ENCODE measurements at regions not wholly inside any gene's neighbourhood (a gene's known extent, or its start where the extent isn't known, plus 50 kb on each side); places are given as distances from the start of the nearest gene placed in this dataset.
A peak's percentile ranks its signal among the peaks of the same experiment; 100 is the strongest.

DNA sequence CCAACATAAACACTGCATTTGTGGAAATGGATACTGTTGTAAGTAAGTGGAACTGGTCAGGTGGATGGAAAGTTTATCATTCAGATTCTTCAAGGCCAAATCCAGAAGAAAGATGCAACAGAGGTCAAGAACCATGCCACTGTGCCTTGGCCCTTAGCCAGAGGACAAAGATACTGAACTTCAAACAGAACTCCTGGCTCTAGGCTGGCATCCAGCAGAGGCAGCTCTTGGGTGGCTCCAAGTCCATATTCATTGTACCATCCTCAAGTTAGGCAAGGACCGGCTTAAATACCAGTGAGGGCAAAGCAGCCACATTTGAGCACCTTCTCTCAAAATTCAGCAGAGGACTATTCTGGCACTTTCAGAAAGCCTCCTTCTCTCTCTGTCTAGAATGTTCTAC is 53.2 kb downstream of the DNAAF9 start:
- no peak for DNase-seq (ENCODE audit: low spot score)

DNA sequence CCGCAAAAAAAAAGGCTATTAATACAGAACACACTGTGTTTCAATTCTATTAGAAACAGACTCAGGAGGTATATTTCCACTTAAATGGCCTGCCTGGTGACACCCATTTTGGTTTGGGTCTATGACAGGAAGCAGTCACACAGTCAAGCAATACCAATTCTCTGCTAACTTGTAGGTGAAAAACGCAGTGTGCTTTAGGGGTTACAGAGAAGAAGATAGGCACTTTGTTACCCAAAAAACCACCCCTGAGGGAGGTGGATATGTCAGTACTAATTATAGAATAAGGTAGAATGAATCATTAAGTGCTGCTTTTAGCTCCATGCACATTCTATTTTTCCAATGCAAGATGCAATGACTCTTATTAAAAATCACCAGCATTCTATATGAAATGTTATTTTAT is 53.8 kb downstream of the DNAAF9 start:
- DNase-seq (ENCODE audit: low spot score), result no peak

DNA sequence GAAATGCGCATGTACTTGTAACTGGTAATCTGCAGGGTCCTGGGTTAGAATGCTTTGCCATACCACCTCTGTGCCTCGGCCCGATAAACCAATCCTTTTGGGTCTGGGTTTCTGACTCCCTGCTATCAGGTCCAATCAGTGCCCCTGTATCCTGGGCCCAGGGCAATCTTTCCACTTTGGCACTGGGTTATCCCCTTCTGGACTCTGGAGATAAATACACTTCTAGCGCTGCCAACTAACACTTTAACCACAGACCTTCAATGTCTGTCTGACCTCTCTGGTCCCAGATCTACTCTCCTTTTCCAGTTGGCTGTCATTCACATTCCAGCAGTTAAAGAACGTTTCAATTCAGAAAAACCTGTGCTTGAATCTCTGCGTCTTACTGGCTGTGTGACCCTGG is 55.3 kb downstream of the DNAAF9 start:
- no peak for DNase-seq (ENCODE audit: low spot score)

DNA sequence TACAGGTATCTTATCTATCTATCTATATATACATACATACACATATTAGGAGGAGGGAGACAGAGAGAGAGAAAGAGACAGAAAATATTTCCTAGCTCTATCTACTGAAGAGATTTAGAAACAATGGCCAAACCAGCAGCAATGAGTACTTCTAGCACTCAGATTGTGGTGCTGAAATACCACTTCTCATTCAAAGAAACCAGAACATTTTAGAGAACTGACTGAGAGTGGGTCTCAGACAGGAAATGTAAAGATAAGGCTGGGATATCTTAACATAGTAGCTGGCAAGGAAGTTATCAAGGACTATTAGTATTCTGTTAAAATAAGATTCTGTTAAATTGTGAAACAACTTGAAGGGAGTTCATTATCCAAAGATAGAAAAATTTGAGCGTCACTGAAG is 57.0 kb downstream of the DNAAF9 start:
- no peak for DNase-seq (ENCODE audit: low spot score)

DNA sequence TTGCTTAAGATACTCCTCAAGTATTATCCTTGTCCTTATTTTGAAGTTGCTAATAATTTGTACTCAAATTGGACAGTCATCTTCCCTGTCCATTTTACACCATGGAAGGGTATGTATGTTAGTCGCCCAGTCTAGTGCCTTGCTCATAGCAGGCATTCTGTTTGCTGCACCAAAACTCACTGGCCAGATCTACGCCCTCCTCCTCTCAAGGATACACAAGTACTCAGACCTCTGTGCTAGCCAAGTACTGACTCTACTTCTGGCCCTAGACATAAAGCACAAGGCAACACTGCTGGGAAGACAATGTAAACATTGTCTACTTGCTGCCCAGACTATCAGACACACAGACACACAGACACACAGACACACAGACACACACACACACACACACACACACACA is 57.7 kb downstream of the DNAAF9 start:
- no peak for DNase-seq (ENCODE audit: low spot score)

DNA sequence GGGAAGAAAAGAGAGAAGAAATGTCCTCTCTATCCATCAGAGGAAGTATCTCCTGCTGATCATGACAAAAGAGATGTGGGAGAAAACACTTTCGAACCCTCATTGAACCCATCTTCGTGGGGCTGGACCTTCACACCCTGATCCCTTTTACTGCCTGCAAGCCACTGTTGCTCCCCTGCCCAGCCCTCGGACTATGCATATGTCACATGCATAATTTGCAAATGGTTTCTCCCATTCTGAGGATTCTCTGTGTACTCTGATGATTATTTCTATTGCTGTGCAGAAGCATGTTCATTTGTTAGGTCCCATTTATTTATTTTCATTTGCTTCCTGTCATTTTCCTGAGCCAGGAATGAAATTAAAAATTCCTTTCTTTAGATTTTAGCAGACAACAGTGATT is 64.7 kb downstream of the DNAAF9 start:
- no peak for DNase-seq (ENCODE audit: low spot score)

DNA sequence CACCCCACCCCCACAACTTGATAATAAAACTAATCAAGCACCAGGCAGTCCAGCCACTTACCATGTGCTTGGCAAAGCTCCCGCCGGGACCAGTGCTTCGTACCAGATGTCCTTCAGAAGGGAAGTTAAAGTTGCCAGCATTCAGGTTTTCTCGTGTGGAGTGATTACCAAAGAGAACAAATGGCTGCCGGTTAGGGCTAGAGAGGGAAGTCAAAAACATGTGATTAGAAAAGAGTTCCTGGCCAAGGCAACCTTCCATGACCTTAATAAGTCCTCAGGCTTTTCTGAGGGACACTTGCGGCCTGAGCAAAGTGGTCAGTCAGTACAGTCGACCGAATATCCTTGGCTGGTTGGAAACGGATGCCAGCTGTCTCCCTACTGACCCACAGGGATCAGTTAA is 67.0 kb downstream of the DNAAF9 start:
- peak; percentile 68 for DNase-seq (ENCODE audit: low spot score)

DNA sequence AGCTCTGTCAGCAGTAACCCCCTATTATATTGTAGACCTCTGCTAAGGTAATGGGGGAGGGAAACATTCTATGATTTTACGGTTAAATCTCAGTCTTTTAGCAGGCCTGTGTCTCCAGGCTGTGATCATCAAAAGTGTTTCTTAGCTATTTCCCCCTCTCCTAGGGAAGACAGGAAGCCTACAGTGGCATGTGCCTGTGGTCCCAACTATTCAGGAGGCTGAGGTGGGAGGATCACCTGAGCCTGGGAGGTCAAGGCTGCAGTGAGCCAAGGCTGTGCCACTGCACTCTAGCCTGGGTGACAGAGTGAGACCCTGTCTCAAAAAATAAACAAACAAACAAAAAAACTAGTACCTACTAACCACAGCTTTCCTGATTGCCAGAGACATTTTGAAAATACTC is 67.9 kb downstream of the DNAAF9 start:
- DNase-seq (ENCODE audit: low spot score), result no peak

DNA sequence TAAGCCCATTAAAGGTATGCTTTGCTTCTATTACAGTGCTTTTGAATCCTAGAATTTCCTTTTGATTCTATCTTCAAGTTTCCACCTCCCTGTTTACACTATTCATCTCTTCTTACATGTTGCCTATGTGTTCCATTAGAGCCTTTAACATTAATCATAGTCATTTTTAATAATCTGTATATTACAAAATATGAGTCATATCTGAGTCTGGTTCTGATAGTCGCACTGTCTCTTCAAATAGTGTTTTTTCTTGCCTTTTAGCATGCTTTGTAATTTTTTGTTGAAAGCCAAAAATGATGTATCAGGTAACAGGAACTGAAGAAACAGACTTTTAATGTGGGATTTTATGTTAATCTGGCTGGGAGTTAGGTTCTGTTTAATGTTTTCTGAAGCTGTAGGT is 68.4 kb downstream of the DNAAF9 start:
- DNase-seq (ENCODE audit: low spot score), result no peak

DNA sequence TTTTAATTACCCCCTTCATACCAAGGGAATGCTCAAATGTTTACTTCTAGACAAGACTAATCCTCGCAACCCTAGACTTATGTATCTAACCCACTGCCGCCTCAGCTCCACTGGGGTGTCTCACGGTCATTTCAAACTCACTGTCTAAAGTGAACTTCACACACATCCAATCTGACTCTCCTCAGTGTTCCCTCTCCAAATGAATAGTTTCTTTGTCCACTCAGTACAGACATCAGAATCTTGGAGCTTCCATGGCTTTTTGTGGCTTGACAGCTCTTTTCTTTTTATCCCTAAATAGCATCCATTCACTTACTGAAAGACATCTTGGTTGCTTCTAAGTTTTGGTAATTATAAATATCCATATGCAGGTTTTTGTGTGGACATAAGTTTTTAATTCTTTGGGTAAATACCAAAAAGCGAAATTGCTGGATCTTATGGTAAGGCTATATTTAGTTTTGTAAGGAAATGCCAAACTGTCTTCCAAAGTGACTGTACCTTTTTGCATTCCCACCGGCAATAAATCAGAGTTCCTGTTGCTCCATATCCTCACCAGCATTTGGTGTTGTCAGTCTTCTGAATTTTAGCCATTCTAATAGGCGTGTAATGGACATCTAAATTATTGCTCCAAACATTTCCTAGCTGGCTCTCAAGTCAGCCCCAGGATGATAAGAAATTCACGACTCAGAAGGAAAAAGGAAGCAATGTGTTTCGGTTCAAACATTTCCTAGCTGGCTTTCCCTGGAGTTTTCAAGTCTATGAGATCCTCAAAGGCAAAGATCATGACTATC is 73.1 kb downstream of the DNAAF9 start:
- DNase-seq (ENCODE audit: low spot score), result no peak

DNA sequence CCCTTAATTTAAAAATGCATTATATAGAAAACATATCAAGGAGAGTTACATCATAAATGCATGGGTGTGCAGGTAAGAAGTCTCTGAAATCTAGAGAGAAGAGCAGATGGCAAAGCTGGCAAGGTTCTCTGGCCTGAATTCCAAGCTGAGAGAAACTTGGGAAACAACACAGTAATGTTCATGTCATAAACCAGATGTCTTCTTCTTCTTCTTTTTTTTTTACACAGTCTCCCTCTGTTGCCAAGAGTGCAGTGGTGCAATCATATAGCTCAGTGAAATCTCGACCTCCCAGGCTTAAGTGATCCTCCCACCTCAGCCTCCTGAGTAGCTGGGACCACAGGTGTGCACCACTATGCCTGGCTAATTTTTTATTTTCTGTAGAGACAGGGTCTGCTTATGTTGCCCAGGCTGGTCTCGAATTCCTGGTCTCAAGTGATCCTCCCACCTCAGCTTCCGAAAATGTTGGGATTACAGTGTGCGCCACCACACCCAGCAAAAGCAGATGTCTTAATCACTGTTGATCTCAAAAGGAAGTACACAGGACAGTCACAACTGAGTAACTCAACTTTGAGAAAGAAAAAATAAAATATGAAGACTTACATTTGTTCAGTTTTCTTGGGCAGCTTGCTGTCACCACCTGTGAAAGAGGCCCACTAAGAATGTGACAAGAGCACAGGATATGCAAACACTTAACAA is 77.3 kb downstream of the DNAAF9 start:
- DNase-seq (ENCODE audit: low spot score), result peak; percentile 82

DNA sequence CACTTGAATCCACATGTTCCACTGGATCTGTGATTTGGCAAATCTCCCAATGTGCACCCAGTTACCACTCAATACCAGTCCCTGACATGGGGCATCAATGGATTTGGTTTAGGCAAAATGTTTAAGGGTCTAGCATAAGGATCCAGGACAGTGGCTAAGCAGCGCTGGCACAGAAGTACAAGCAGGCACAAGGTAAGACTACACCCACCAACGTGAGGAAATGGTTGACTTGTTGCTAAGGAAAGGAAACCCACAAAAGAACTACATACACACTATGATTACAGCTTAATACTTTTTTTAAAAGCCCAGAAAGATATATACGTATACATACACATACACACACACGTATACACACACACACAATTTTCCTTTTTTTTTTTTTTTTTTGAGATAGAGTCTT is 79.0 kb downstream of the DNAAF9 start:
- no peak for DNase-seq (ENCODE audit: low spot score)

DNA sequence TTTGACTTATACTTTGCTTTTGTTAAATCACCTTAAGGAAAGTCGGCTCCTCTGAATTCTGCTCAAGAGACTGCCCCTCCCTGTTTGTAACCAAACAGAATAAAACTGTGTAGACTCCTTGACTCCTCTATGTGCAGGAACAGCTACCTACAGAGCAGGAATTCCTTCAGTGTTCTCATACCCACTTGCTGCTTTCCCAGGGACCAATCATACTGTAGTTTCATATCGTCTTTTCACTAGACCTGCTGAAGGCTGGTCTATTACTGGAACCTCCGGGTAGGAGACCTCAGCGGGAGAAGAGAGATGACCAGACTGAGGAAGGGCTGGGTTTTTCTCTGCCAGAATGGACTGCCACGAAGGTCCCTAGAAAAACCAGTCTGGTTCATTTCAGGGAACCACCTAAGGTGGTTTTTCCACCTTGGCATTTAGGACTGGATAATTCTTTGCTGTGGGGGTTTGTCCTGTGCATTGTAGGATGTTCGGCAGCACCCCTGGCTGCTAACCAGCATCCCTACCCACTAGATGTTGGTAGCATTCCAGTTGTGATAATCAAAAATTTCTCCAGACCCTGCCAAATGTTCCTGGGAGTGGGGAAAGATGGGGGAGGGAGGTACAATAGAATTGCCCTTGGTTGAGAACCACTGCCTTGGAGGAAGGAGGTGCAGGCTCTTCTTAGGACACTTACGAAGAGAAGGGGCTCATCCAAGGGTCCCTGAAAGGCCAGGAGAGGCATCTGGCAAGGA is 80.5 kb downstream of the DNAAF9 start:
- DNase-seq (ENCODE audit: low spot score), result no peak

DNA sequence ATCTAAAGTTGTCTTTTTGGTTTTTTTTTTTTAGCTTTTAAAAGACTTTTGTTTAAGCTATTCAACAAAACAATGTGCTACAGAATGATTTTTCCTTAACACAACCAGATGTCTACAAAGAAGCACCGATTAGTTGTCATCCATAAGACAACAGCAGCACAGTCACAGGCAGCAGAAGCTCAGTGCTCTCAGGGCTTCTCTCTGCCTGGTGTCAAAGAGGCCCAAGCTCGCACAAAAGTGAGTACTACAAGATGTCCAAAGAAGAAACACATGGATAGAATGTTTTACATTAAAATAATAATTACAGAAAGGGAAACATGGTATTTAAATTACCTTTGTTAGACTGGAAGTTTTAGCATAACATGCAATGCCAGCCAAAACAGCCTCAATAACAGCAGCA is 81.6 kb downstream of the DNAAF9 start:
- no peak for DNase-seq (ENCODE audit: low spot score)

DNA sequence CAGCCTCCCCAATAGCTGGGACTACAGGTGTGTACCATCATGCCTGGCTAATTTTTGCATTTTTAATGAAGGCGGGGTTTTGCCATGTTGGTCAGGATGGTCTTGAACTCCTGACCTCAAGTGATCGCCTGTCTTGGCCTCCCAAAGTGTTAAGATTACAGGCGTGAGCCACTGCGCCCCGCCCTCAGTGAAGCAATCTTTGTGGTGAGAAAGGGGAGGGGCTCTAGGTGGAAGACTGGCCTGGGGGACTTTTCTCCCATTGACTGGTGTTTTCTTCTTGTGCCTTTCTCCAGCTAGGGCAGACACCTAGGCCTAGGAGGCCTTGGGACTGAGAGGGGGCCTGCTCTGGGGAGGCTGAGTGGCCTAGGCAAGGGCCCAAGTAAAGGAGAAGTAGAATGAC is 84.1 kb downstream of the DNAAF9 start:
- DNase-seq (ENCODE audit: low spot score), result no peak

DNA sequence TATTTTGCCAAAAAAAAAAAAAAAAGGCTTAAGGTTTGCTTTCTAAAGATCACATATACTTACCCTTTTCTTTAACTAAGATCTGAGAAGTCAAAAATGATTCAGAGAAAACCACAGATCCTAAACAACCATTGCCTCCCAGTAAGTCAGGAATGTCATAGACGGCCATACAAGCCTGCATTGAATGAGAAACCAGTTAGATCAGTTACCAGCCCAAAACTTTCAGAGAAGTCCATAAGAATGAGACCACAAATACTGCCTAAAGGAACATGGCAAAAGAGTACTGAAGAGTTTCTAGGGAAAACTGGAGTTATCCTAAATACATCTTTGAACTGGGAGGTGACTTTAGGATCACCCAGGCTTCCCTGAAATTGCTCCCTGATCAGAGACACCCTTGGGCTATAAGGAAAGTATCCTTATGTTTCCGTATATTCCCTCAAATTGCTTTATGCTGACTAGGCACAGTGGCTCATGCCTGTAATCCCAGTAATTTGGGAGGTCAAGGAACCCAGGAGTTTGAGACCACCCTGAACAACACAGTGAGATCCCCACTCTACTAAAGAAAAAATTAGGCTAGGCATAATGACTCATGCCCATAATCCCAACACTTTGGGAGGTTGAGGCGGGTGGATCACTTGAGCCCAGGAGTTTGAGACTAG is 79.4 kb upstream of the SLC4A11 start:
- no peak for DNase-seq (ENCODE audit: low spot score)

DNA sequence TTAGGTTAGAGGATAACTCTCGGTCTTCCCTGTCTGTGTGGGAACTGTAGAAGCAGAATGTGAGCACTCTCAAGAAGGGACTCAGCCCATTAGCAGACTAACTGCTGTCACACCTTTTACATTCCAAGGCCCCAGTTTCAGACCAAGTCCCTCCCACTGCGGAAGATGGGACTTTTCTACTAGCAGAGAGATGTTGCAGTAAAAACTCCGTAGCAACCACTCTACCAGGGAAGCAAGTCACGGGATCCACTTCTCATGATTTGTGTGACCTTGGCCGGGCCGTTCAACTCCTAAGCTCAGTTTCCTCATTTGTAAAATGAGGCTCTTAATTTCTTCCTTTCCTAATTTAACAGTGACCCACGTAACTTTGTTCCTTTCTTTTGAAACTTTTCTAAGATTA is 77.1 kb upstream of the SLC4A11 start:
- no peak for DNase-seq (ENCODE audit: low spot score)

DNA sequence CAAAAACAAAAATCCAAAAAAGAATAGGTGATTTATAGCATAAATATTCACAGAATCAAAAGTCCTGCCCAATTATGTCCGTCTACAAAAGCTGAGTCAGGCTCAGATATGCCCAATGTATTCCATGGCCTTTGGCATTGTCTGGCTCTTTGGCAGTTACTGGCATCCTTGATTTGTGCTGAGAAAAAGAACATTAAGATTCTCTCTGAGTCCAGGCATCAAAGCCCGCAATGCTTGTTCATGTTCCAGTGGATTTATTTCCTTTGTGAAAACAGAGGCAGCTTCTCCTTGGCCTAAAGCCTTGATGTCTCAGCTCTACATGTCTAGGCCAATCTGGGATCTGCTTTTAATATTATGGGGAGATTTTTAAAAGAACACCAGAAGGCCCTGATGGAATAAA is 76.1 kb upstream of the SLC4A11 start:
- no peak for DNase-seq (ENCODE audit: low spot score)

DNA sequence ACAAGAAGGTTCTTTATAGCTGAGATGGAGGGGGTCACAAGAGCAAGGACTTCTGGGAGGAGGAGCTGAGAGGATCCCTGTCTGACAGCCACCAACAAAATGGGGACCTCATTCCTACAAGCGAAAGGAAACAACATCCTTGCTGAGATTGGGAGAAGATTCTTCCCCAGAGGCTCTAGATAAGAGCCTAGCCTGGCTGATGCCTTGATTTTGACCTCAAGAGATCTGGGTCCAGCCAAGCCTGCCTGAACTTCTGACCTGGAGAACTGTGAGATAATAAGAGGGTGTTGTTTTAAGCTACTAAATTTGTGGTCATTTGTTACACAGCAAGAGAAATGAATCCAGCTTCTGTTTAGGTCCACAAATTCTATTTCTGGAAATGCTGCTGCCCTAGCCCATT is 75.4 kb upstream of the SLC4A11 start:
- no peak for DNase-seq (ENCODE audit: low spot score)

DNA sequence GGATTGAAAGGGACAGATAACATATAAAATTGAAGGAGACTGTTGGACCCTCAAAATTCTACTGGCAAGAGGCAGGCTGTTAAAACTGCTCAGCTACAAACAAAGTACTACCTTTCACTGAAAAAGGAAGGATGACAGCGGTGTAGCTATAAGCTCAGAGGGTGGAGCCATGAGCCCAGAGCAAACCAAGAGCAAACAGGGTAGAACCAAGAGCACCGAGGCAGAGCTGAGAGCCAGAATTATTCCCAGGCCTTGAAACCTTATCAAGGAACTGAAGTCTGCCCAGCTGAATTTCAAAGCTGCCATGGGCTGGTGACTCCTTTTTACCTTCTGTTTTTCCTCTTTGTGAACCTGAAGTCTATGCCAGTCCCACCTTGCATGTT is 74.7 kb upstream of the SLC4A11 start:
- no peak for DNase-seq (ENCODE audit: low spot score)

DNA sequence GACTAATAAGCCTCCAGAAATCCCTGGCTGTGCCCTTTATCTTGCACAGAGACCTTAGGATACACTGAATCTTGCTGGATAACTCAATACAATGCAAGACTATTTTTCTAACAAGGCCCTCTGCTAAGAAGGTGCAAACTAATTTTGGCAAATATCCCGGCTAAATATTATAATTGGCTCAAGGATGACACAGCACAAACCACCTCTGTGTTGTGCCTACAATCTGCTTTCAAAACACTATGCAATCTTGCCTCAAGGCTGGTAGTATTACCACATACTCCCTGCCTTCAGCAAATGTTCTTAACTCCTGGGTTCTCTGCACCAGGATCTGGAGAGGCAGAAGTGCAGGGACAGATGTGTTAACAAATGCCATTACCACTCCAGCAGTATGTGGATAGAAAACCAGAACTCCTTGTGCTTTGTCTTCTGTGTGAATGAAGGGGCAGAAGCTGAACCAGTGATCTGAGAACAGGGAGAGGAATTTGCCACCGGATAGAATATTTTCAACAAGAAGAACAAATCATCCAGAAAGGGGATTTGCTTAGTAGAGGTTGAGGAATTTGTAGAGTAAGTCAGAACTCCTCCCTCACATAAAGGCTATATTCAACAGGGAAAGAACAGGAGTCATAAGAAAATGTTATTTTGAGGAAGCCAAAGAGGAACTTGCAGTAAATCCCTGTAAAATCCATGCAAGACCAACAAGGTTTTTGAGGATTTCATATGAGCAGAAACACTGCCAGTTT is 74.1 kb upstream of the SLC4A11 start:
- no peak for DNase-seq (ENCODE audit: low spot score)

DNA sequence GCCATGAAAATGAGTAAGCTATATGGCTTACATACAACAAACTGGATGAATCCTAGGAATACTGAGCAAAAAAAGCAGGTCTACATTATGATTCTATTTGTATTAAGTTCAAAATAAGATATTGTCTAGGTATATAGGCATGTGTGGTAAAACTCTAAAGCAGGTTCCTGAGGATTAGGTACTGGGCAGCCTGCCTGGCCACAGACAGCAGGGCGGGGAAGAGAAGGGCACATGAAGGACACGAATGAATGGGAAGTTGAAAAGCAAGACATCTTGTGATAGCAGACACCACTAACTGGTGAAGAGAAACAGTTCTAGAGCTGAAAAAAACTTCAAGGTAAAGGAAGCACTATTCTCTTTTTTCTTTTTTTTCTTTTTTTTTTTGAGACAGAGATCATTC is 72.6 kb upstream of the SLC4A11 start:
- no peak for DNase-seq (ENCODE audit: low spot score)
